HepG2 (cell line): ENCODE measurements at regions not wholly inside any gene's neighbourhood (a gene's known extent, or its start where the extent isn't known, plus 50 kb on each side); places are given as distances from the start of the nearest gene placed in this dataset.

ENCODE experiments used
- GATAD2A ChIP-seq: IDR thresholded peaks from 2 replicates; pipeline ENCODE4 v1.6.1; 2016
- HMG20B ChIP-seq: conservative IDR thresholded peaks from 2 replicates; pipeline ENCODE4 v1.6.1; 2016; ENCODE audit warnings: missing genetic modification reagents, missing compliant biosample characterization
- KDM5B ChIP-seq: sonication (generic); formaldehyde crosslinking; IDR thresholded peaks from 2 replicates; pipeline ENCODE4 v1.4.0; 2020; ENCODE audit warnings: missing genetic modification reagents, mild to moderate bottlenecking, borderline replicate concordance
- NFE2L2 ChIP-seq: fragments of 150-350 bp; IDR thresholded peaks from 2 replicates; pipeline ENCODE4 v1.6.1; 2014; ENCODE audit warnings: low read length
- POLR2A ChIP-seq, 2 experiments: IDR thresholded peaks; 2 replicates each; pipeline ENCODE4 v1.6.1; 2011; ENCODE audit warnings: low read depth in 2 of 2, low read length in 2 of 2, mild to moderate bottlenecking in 1 of 2, moderate library complexity in 1 of 2; ENCODE audit not compliant: insufficient read depth in 1 of 2
- PRPF4 ChIP-seq: fragments of 200-400 bp; formaldehyde crosslinking; IDR thresholded peaks from 2 replicates; pipeline ENCODE4 v1.6.1; 2016; ENCODE audit warnings: low read length, low read depth; ENCODE audit not compliant: poor library complexity, severe bottlenecking
- SMC3 ChIP-seq: IDR thresholded peaks from 2 replicates; pipeline ENCODE4 v1.6.1; 2011; ENCODE audit warnings: low read length, improper control_type of control experiment
- ZNF160 ChIP-seq: sonication (generic); formaldehyde crosslinking; IDR thresholded peaks from 2 replicates; pipeline ENCODE4 v1.8.0; 2022; ENCODE audit warnings: mild to moderate bottlenecking, inconsistent platforms, missing genetic modification reagents
- ZNF558 ChIP-seq: sonication (generic); formaldehyde crosslinking; IDR thresholded peaks from 2 replicates; pipeline ENCODE4 v1.9.0; 2022; ENCODE audit warnings: mild to moderate bottlenecking, missing genetic modification reagents, borderline replicate concordance
- TF ChIP-seq, protein P1 (sequence below), 2 experiments: sonication (generic) in 1 of 2; formaldehyde crosslinking in 1 of 2; IDR thresholded peaks; 2 replicates each; pipeline versions ENCODE4 v1.5.1 to v1.6.1; 2011 to 2020; ENCODE audit warnings: borderline replicate concordance in 1 of 2, low read depth in 1 of 2, low read length in 1 of 2, mild to moderate bottlenecking in 1 of 2, missing genetic modification reagents in 1 of 2, moderate library complexity in 1 of 2
- TF ChIP-seq, protein P2 (sequence below): sonication (generic); formaldehyde crosslinking; IDR thresholded peaks from 2 replicates; pipeline ENCODE4 v1.5.0; 2020; ENCODE audit warnings: mild to moderate bottlenecking, missing genetic modification reagents, moderate library complexity
- TF ChIP-seq, protein P3 (sequence below): sonication (generic); formaldehyde crosslinking; IDR thresholded peaks from 2 replicates; pipeline ENCODE4 v1.4.0; 2020; ENCODE audit warnings: mild to moderate bottlenecking, missing genetic modification reagents
- TF ChIP-seq, protein P4 (sequence below): sonication (generic); formaldehyde crosslinking; IDR thresholded peaks from 2 replicates; pipeline ENCODE4 v1.9.0; 2021; ENCODE audit warnings: missing genetic modification reagents, mild to moderate bottlenecking, borderline replicate concordance

DNA sequence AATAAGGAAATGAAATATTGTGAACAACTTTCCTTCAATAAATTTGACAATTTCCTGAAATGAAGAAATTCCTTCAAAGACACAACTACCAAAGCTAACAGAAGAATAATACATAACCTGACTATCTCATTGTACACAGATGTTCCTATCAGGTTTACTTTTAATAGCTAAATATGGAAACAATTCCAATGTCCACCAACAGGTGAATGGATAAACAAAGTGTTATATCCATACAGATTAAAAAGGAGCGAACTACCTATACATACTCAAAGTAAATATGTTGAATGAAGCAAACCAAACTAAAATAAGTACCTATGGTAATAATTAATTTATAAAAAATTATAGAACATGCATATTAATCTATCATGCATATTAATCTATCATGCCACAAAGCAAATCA is 554.9 kb downstream of the PPP4R3C start:
- TF ChIP-seq ZNF558 (CRISPR knock-in tag) (no peak), POLR2A (IDR thresholded peaks at IDR 0.05; ENCODE audit: insufficient read depth in 1 of 2, low read depth in 2 of 2, low read length in 2 of 2) (no peak), ZNF160 (no peak), PRPF4 (no peak), GATAD2A (CRISPR knock-in tag) (no peak), NFE2L2 (no peak), SMC3 (no peak), KDM5B (CRISPR knock-in tag) (no peak), HMG20B (CRISPR knock-in tag) (no peak)
- TF ChIP-seq, protein P1, sequence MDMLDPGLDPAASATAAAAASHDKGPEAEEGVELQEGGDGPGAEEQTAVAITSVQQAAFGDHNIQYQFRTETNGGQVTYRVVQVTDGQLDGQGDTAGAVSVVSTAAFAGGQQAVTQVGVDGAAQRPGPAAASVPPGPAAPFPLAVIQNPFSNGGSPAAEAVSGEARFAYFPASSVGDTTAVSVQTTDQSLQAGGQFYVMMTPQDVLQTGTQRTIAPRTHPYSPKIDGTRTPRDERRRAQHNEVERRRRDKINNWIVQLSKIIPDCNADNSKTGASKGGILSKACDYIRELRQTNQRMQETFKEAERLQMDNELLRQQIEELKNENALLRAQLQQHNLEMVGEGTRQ (IDR thresholded peaks at IDR 0.05; ENCODE audit: low read depth, low read length) = no peak
- TF ChIP-seq, protein P1 (CRISPR knock-in tag; IDR thresholded peaks at IDR 0.05; ENCODE audit: borderline replicate concordance) = no peak
- TF ChIP-seq, protein P2, sequence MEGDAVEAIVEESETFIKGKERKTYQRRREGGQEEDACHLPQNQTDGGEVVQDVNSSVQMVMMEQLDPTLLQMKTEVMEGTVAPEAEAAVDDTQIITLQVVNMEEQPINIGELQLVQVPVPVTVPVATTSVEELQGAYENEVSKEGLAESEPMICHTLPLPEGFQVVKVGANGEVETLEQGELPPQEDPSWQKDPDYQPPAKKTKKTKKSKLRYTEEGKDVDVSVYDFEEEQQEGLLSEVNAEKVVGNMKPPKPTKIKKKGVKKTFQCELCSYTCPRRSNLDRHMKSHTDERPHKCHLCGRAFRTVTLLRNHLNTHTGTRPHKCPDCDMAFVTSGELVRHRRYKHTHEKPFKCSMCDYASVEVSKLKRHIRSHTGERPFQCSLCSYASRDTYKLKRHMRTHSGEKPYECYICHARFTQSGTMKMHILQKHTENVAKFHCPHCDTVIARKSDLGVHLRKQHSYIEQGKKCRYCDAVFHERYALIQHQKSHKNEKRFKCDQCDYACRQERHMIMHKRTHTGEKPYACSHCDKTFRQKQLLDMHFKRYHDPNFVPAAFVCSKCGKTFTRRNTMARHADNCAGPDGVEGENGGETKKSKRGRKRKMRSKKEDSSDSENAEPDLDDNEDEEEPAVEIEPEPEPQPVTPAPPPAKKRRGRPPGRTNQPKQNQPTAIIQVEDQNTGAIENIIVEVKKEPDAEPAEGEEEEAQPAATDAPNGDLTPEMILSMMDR (CRISPR knock-in tag) = no peak
- TF ChIP-seq, protein P3, sequence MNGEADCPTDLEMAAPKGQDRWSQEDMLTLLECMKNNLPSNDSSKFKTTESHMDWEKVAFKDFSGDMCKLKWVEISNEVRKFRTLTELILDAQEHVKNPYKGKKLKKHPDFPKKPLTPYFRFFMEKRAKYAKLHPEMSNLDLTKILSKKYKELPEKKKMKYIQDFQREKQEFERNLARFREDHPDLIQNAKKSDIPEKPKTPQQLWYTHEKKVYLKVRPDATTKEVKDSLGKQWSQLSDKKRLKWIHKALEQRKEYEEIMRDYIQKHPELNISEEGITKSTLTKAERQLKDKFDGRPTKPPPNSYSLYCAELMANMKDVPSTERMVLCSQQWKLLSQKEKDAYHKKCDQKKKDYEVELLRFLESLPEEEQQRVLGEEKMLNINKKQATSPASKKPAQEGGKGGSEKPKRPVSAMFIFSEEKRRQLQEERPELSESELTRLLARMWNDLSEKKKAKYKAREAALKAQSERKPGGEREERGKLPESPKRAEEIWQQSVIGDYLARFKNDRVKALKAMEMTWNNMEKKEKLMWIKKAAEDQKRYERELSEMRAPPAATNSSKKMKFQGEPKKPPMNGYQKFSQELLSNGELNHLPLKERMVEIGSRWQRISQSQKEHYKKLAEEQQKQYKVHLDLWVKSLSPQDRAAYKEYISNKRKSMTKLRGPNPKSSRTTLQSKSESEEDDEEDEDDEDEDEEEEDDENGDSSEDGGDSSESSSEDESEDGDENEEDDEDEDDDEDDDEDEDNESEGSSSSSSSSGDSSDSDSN (CRISPR knock-in tag) = no peak
- TF ChIP-seq, protein P4, sequence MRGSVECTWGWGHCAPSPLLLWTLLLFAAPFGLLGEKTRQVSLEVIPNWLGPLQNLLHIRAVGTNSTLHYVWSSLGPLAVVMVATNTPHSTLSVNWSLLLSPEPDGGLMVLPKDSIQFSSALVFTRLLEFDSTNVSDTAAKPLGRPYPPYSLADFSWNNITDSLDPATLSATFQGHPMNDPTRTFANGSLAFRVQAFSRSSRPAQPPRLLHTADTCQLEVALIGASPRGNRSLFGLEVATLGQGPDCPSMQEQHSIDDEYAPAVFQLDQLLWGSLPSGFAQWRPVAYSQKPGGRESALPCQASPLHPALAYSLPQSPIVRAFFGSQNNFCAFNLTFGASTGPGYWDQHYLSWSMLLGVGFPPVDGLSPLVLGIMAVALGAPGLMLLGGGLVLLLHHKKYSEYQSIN = no peak
